ENCODE measurements at regions not wholly inside any gene's neighbourhood (a gene's known extent, or its start where the extent isn't known, plus 50 kb on each side); places are given as distances from the start of the nearest gene placed in this dataset.

DNA sequence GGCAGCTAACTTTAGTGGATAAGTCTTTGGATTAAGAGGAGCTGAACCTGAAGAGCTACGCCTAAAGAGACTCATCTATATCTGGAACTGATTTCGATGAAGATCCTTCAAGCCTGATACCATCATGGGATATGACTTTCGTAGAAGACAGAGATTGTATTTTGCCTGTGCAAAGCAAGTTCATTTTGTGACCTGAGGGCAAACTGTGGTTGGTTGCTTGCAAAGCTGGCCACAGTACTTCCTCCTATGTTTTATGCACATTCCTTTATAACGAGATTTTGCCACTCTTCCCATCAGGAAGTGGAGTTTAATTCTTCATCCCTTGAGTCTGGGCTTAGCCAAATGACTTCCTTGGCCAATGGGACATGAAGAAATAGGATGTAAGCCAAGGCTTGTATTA lies 519.3 kb upstream of the NR3C2 start:
- CTCF ChIA-PET (ENCODE audit: low intra/inter-chr PET ratio, low total read pairs): no interaction called here
- no peaks in the 10 kb centered on the region for H3K27me3 ChIP-seq (ENCODE audit: control insufficient read depth in 1 of 2, insufficient read depth in 2 of 2, low read length in 2 of 2)
- in situ Hi-C loops (cut with HindIII; ENCODE audit: extremely low pct_ligation_motif_present, low pct_unique_long_range_greater_than_20kb): no loop called here
- no peaks in the 10 kb centered on the region for H3K4me1 ChIP-seq (ENCODE audit: insufficient read depth, low read length)
- H3K4me3 ChIP-seq (replicated peaks in 1 of 3; ENCODE audit: insufficient read depth in 1 of 3, low read depth in 2 of 3, low read length in 3 of 3): no peak overlapping the region
- H3K9ac ChIP-seq (ENCODE audit: insufficient read depth, low read depth, low read length): no peak overlapping the region
- H3K36me3 ChIP-seq (replicated peaks in 1 of 2; ENCODE audit: control insufficient read depth in 1 of 2, insufficient read depth in 2 of 2, low read length in 2 of 2): no peaks in the 10 kb centered on the region
- no peak overlapping the region for H2AFZ ChIP-seq (ENCODE audit: low read length)
- TF ChIP-seq ZNF331 (CRISPR knock-in tag; IDR thresholded peaks at IDR 0.05) (no peak), ZNF652 (CRISPR knock-in tag; IDR thresholded peaks at IDR 0.05; ENCODE audit: borderline replicate concordance, low read depth) (no peak), ZNF891 (CRISPR knock-in tag; IDR thresholded peaks at IDR 0.05) (no peak)
- peaks cover 5% of the 10 kb centered on the region; the same call in 1 of the 2 replicates for H3K9me3 ChIP-seq (ENCODE audit: low read length)
- no peaks in the 10 kb centered on the region for H4K20me1 ChIP-seq (ENCODE audit: insufficient read depth, low read length)
- ATAC-seq: no peak
- 3% methylated on average over 4 of the region's 4 CpGs for WGBS (ENCODE audit: low lambda C conversion rate)
- no peak for DNase-seq (ENCODE audit: low spot score)
- no peak overlapping the region for H3K27ac ChIP-seq (ENCODE audit: extremely low read length, insufficient read depth, low read length)
- no peak overlapping the region for H3K4me2 ChIP-seq (ENCODE audit: low read depth, low read length)
- no TSS peak for BruUV-seq (replicated peaks)
- H3K79me2 ChIP-seq (ENCODE audit: insufficient read depth, low read length): no peaks in the 10 kb centered on the region
- FAIRE-seq: no peak
- intact Hi-C loops (cut with micrococcal nuclease; ENCODE audit: unreplicated experiment): no loop called here
- POLR2A ChIA-PET: no interaction called here

GRCh38 chr4:148958317-148958716 lies 516.1 kb upstream of the NR3C2 start:
- Histone ChIP-seq H2AFZ (ENCODE audit: low read length) (no peak overlapping the region), H3K4me3 (replicated peaks in 1 of 3; ENCODE audit: insufficient read depth in 1 of 3, low read depth in 2 of 3, low read length in 3 of 3) (no peak overlapping the region), H4K20me1 (ENCODE audit: insufficient read depth, low read length) (no peaks in the 10 kb centered on the region), H3K27me3 (ENCODE audit: control insufficient read depth in 1 of 2, insufficient read depth in 2 of 2, low read length in 2 of 2) (no peaks in the 10 kb centered on the region), H3K4me2 (ENCODE audit: low read depth, low read length) (no peak overlapping the region), H3K79me2 (ENCODE audit: insufficient read depth, low read length) (no peaks in the 10 kb centered on the region), H3K9me3 (ENCODE audit: low read length) (0 out of 2 replicates have a peak, but pooled peaks cover 5% of the 10 kb centered on the region), H3K4me1 (ENCODE audit: insufficient read depth, low read length) (no peaks in the 10 kb centered on the region), H3K9ac (ENCODE audit: insufficient read depth, low read depth, low read length) (no peak overlapping the region), H3K36me3 (replicated peaks in 1 of 2; ENCODE audit: control insufficient read depth in 1 of 2, insufficient read depth in 2 of 2, low read length in 2 of 2) (no peaks in the 10 kb centered on the region), H3K27ac (ENCODE audit: extremely low read length, insufficient read depth, low read length) (no peak overlapping the region)
- no TSS peak for BruUV-seq (replicated peaks)
- intact Hi-C loops (cut with micrococcal nuclease; ENCODE audit: unreplicated experiment) (no loop called here), in situ Hi-C loops (cut with HindIII; ENCODE audit: extremely low pct_ligation_motif_present, low pct_unique_long_range_greater_than_20kb) (no loop called here)
- DNase-seq (ENCODE audit: low spot score) (no peak), ATAC-seq (no peak), FAIRE-seq (no peak)
- WGBS (ENCODE audit: low lambda C conversion rate): 0% methylated on average over 1 of the region's 1 CpG
- ChIA-PET CTCF (ENCODE audit: low intra/inter-chr PET ratio, low total read pairs) (no interaction called here), POLR2A (no interaction called here)
- no peak for TF ChIP-seq FOXC1 (CRISPR knock-in tag; IDR thresholded peaks at IDR 0.05; ENCODE audit: borderline replicate concordance)
- TF ChIP-seq ZNF335 (CRISPR knock-in tag; IDR thresholded peaks at IDR 0.05): no peak
- no peak for TF ChIP-seq ZEB1 (IDR thresholded peaks at IDR 0.05; ENCODE audit: insufficient replicate concordance, low read depth)
- TF ChIP-seq IRX3 (CRISPR knock-in tag; IDR thresholded peaks at IDR 0.05; ENCODE audit: borderline replicate concordance, low read depth): no peak
- no peak for TF ChIP-seq ZFP37 (CRISPR knock-in tag; IDR thresholded peaks at IDR 0.05; ENCODE audit: borderline replicate concordance)
- TF ChIP-seq ZNF136 (CRISPR knock-in tag; IDR thresholded peaks at IDR 0.05; ENCODE audit: low read depth): no peak
- TF ChIP-seq TMF1 (CRISPR knock-in tag; IDR thresholded peaks at IDR 0.05; ENCODE audit: low read depth): no peak
- TF ChIP-seq MAFK (conservative IDR thresholded peaks at IDR 0.05 in 1 of 2, IDR thresholded peaks at IDR 0.05 in 1 of 2; ENCODE audit: low read length in 2 of 2): no peak
- TF ChIP-seq ASH2L (IDR thresholded peaks at IDR 0.05; ENCODE audit: insufficient read length, low read depth, low read length): no peak
- TF ChIP-seq, protein P1, sequence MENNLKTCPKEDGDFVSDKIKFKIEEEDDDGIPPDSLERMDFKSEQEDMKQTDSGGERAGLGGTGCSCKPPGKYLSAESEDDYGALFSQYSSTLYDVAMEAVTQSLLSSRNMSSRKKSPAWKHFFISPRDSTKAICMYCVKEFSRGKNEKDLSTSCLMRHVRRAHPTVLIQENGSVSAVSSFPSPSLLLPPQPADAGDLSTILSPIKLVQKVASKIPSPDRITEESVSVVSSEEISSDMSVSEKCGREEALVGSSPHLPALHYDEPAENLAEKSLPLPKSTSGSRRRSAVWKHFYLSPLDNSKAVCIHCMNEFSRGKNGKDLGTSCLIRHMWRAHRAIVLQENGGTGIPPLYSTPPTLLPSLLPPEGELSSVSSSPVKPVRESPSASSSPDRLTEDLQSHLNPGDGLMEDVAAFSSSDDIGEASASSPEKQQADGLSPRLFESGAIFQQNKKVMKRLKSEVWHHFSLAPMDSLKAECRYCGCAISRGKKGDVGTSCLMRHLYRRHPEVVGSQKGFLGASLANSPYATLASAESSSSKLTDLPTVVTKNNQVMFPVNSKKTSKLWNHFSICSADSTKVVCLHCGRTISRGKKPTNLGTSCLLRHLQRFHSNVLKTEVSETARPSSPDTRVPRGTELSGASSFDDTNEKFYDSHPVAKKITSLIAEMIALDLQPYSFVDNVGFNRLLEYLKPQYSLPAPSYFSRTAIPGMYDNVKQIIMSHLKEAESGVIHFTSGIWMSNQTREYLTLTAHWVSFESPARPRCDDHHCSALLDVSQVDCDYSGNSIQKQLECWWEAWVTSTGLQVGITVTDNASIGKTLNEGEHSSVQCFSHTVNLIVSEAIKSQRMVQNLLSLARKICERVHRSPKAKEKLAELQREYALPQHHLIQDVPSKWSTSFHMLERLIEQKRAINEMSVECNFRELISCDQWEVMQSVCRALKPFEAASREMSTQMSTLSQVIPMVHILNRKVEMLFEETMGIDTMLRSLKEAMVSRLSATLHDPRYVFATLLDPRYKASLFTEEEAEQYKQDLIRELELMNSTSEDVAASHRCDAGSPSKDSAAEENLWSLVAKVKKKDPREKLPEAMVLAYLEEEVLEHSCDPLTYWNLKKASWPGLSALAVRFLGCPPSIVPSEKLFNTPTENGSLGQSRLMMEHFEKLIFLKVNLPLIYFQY (CRISPR knock-in tag; IDR thresholded peaks at IDR 0.05; ENCODE audit: borderline replicate concordance): no peak

Measured in HepG2 (cell line).